Bronchial epithelial cell (primary cell): ENCODE measurements at regions not wholly inside any gene's neighbourhood (a gene's known extent, or its start where the extent isn't known, plus 50 kb on each side); places are given as distances from the start of the nearest gene placed in this dataset.

Experiments used
- DNase-seq: peaks from one replicate; pipeline ENCODE4 v3.0.0-alpha.2; 2010; ENCODE audit warnings: low read depth
- FAIRE-seq: peaks from 2 replicates; lab custom pipeline; 2011; peaks lifted over from hg19 to GRCh38; lab: Jason Lieb, UNC
- H3K27me3 ChIP-seq: 2 replicates; pipeline ENCODE4 v1.5.1; 2011; ENCODE audit warnings: low read length; ENCODE audit not compliant: control insufficient read depth, insufficient read depth
- H3K36me3 ChIP-seq: 2 replicates; pipeline ENCODE4 v1.5.1; 2011; ENCODE audit warnings: low read length; ENCODE audit not compliant: control insufficient read depth, insufficient read depth
- H3K4me3 ChIP-seq: 2 replicates; pipeline ENCODE4 v1.5.1; 2011; ENCODE audit warnings: mild to moderate bottlenecking, low read depth, low read length, control low read depth
- CTCF ChIP-seq: IDR thresholded peaks from 2 replicates; pipeline ENCODE4 v1.5.1; 2011; ENCODE audit warnings: mild to moderate bottlenecking, moderate library complexity, low read length, control low read depth, inconsistent platforms; ENCODE audit not compliant: insufficient read depth, severe bottlenecking

GRCh38 chr22:27581688-27582087 is 219.9 kb downstream of the MN1 start:
- H3K4me3 ChIP-seq: no peak overlapping the region
- H3K27me3 ChIP-seq: no peaks in the 10 kb centered on the region
- DNase-seq (no peak), FAIRE-seq (no peak)
- no peaks in the 10 kb centered on the region for H3K36me3 ChIP-seq
- TF ChIP-seq CTCF: no peak

- peak; percentile 59 for DNase-seq
- H3K4me3 ChIP-seq: no peak overlapping the region
- H3K36me3 ChIP-seq: no peaks in the 10 kb centered on the region
- FAIRE-seq: no peak
- TF ChIP-seq CTCF: no peak
- H3K27me3 ChIP-seq: no peaks in the 10 kb centered on the region
Observed at GRCh38 chr22:27583856-27584255, 217.7 kb downstream of the MN1 start.

DNA sequence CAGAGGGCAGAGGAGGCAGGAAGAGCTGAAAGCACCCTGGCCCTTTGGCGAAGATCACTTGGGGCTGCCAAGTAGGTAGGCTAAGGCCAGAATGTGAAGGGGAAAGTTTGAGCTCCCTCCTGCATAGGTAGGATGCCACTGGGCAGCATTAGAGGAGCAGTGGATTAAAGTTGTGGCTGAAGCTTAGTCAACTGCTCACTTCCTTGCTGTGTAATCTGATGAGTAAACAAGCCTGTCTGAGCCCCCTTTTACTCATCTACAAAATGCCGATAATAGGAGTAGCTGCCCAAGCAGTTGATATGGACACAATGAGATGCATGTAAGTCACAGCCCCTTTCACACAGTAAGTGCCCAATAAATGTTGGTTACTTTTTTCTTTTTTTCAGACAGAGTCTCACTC is 216.4 kb downstream of the MN1 start:
- peak; percentile 86 for DNase-seq
- no peaks in the 10 kb centered on the region for H3K36me3 ChIP-seq
- TF ChIP-seq CTCF: no peak
- H3K4me3 ChIP-seq: no peak overlapping the region
- no peak for FAIRE-seq
- H3K27me3 ChIP-seq: no peaks in the 10 kb centered on the region

GRCh38 chr22:27588268-27588667 is 213.3 kb downstream of the MN1 start:
- FAIRE-seq: no peak
- Histone ChIP-seq H3K36me3 (no peaks in the 10 kb centered on the region), H3K27me3 (no peaks in the 10 kb centered on the region), H3K4me3 (no peak overlapping the region)
- peak; percentile 65 for DNase-seq
- no peak for TF ChIP-seq CTCF

GRCh38 chr22:27588915-27589314 is 212.6 kb downstream of the MN1 start:
- Histone ChIP-seq H3K27me3 (no peaks in the 10 kb centered on the region), H3K4me3 (no peak overlapping the region), H3K36me3 (no peaks in the 10 kb centered on the region)
- no peak for TF ChIP-seq CTCF
- no peak for FAIRE-seq
- no peak for DNase-seq

- Histone ChIP-seq H3K4me3 (no peak overlapping the region), H3K36me3 (no peaks in the 10 kb centered on the region), H3K27me3 (no peaks in the 10 kb centered on the region)
- FAIRE-seq: no peak
- DNase-seq: no peak
- TF ChIP-seq CTCF: no peak
Observed at GRCh38 chr22:27591060-27591459, 210.5 kb downstream of the MN1 start.
